D721Med (cell line): ENCODE measurements at regions not wholly inside any gene's neighbourhood (a gene's known extent, or its start where the extent isn't known, plus 50 kb on each side); places are given as distances from the start of the nearest gene placed in this dataset.

Source experiments
- DNase-seq: peaks from one replicate; pipeline ENCODE4 v3.0.0; 2011; ENCODE audit warnings: low spot score; ENCODE audit not compliant: insufficient read length
- FAIRE-seq: peaks from 2 replicates; lab custom pipeline; 2011; peaks lifted over from hg19 to GRCh38; lab: Jason Lieb, UNC
- CTCF ChIP-seq: IDR thresholded peaks from 2 replicates; pipeline ENCODE4 v1.5.1; 2012; ENCODE audit warnings: mild to moderate bottlenecking, control low read depth; ENCODE audit not compliant: insufficient read depth; ENCODE audit errors: missing control alignments

- FAIRE-seq (no peak), DNase-seq (no peak)
- no peak for TF ChIP-seq CTCF
Observed at GRCh38 chr1:59044535-59045121, 252.3 kb upstream of the FGGY start.

GRCh38 chr1:59045137-59045536, 251.8 kb upstream of the FGGY start:
- TF ChIP-seq CTCF: no peak
- FAIRE-seq (no peak), DNase-seq (no peak)

- no peak for TF ChIP-seq CTCF
- no peak for FAIRE-seq
Observed at GRCh38 chr1:59045636-59046035, 251.3 kb upstream of the FGGY start.

GRCh38 chr1:59046134-59046533, 250.8 kb upstream of the FGGY start:
- DNase-seq: no peak
- no peak for TF ChIP-seq CTCF
- no peak for FAIRE-seq

More at GRCh38 chr1:59045636-59046035, 251.3 kb upstream of the FGGY start:
- no peak for DNase-seq

GRCh38 chr1:59046730-59047157, 250.2 kb upstream of the FGGY start:
- FAIRE-seq: no peak

GRCh38 chr1:59051007-59051406, 245.9 kb upstream of the FGGY start:
- FAIRE-seq (no peak), DNase-seq (no peak)
- no peak for TF ChIP-seq CTCF

More at GRCh38 chr1:59046730-59047157, 250.2 kb upstream of the FGGY start:
- TF ChIP-seq CTCF: no peak
- no peak for DNase-seq

GRCh38 chr1:59052166-59052590, 244.7 kb upstream of the FGGY start:
- no peak for DNase-seq
- TF ChIP-seq CTCF: no peak
- FAIRE-seq: no peak
